GM18907 (cell line): ENCODE measurements at regions not wholly inside any gene's neighbourhood (a gene's known extent, or its start where the extent isn't known, plus 50 kb on each side); places are given as distances from the start of the nearest gene placed in this dataset.
"Not testable (repeated sequence)": the region's sequence is repeated elsewhere in the genome, so short reads cannot be mapped to it uniquely, and the experiment has no call there.

ENCODE experiments used
- ATAC-seq: cut with Tn5 transposase; IDR thresholded peaks from one replicate; pipeline ENCODE4 v1.9.1; 2021; ENCODE audit warnings: mild to moderate bottlenecking, moderate library complexity; ENCODE audit not compliant: unreplicated experiment

DNA sequence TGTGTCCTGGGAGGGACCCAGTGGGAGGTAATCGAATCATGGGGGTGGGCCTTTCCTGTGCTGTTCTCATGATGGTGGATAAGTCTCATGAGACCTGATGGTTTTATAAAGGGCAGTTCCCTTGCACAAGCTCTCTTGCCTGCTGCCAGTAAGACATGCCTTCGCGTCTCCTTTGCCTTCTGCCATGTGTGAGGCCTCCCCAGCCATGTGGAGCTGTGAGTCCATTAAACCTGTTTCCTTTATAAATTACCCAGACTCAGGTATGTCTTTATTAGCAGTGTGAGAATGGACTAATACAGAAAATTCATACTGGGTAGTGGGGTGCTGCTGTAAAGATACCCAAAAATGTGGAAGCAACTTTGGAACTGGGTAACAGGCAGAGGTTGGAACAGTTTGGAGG lies 300.0 kb upstream of the ZFP42 start:
- not testable (repeated sequence) for ATAC-seq

DNA sequence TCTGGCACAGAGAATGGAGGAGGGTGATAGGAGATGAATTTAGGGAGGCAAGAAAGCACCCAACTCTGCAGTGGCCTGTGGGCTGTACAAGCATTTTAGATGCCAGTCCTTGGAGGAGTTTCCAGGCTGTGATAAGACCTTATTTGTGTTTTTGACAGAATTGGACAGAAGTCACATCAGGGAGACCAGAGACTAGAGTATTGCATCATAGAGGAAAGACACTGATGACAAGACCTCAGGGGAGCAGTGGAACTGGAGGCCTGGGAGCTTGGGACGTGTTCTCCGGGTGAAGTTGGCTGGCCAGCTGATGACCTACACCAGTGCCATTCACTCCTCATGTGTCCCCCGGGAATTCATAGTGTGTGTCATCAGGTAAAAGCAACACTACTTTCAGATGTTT lies 284.0 kb upstream of the ZFP42 start:
- ATAC-seq = no peak

DNA sequence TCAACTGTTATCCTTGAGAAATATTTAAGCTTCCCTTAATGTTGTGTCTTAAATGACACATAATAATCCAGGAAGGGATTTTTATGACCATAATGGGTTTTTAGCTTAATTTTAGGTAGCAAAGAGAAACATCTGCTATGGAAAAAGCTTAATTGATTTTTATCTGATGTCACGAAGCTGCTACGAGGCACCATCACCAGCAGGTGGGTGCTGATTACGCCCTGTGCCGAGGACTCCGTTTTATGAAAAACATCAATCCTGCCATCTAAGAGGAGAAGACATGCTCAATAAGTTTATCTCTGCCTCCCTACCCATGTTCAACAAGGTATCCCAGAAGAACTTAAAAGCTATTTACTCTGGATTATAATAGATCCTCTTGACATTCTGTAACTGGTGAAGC lies 280.6 kb upstream of the ZFP42 start:
- no peak for ATAC-seq

DNA sequence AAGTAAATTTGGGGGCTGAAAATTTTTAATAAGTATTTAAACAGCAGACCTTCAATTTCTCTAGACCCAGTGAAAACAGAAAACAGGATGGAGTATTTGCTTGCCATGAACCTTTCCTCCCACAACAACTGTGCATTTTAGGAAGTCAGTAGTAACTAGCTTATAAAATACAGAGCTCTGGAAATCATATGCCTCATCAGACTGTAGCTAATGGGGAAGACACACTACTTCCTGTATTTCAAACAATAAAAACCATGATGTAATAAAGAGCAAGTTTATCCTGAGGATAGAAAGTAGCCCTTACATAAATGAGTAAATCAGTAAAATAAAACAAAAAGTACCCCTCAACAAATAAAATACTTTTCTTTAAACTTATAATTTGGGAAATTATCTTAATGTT lies 280.1 kb upstream of the ZFP42 start:
- no peak for ATAC-seq

DNA sequence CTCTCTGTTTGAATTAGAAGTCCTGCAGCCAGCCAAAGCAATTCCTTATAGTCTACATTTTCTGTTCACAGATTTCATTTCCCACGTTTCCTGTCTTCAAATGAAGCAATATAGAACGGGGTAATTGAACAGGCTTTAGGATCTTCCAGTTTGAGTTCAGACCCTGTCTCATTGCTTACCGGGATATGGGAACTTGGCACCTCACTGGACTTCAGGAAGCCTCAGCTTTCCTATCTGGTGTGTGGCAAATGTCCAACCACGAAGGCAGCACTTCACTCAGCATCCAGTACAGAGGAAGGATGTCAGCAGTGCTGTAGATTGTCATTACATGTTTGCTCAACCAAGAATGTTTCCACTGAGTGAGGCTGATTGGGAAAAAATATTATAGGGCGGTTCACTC lies 271.1 kb upstream of the ZFP42 start:
- ATAC-seq = no peak

DNA sequence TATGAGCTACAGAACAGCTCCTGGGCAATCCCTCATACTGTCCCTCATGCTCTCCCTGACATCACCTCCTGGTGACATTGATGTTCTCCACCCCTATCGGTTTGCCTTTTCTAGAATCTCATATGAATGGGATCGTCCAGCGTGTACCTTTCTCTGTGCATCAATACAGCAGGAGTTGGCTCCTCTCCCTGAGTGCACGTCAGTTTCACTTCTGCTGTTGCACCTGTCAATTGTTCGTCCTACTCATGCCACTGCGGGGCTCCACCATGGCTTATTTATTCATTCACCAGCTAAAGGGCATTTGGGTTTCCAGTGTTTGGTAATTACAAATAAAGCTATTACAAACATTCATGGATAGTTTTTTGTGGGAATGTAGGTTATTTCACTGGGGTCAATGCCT lies 269.1 kb upstream of the ZFP42 start:
- no peak for ATAC-seq

DNA sequence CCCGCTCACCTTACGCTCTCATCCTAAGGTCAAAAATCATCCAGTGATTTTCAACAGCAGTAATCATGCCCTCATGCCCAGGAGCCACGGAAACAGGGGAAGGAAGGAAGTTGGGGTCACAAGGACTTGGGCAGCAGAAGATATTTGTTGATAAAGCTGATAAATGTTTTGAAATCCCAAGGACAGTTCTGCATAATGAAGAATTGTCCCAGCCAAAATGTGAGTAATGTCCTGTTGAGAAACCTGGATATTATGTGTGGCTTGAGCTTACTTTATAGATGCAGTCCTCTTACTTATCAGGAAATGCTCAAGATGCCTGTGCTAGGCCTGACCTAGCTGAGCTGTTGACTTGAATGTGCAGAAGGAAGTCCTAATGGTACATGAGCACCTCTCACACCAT lies 263.0 kb upstream of the ZFP42 start:
- ATAC-seq = no peak

DNA sequence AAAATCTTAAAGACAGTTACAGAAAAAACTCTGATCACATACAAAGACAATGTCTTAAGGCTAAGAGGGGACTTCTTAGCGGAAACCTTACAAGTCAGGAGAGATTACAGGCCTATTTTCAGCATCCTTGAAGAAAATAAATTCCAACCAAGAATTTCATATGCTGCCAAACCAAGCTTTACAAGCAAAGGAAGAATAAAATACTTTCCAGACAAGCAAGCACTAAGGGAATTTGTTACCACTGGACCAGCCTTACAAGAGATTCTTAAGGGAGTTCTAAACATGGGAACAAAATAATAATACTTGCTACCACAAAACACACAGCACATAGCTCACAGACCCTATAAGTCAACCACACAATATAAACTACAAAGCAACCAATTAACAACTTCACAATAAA lies 255.8 kb upstream of the ZFP42 start:
- ATAC-seq = no peak

DNA sequence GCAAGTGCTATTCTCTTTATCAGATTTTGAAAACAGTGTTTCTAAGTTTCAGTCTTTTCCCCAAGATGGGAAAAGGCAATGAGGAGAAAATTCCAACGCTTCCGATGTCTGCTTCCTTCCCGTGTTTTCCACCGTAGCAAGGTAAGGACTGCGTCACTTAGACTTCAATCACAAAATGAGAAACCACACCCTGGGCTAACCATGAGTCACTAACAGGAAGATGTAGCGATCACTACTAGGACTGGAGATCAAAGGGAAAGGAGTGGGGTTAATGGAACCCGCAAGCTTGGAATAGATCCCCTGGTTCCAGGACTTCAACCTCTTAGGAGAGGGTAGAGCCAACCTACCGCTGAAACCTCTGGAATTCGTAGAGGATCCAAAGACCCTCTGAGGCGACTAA lies 250.7 kb upstream of the ZFP42 start:
- no peak for ATAC-seq

DNA sequence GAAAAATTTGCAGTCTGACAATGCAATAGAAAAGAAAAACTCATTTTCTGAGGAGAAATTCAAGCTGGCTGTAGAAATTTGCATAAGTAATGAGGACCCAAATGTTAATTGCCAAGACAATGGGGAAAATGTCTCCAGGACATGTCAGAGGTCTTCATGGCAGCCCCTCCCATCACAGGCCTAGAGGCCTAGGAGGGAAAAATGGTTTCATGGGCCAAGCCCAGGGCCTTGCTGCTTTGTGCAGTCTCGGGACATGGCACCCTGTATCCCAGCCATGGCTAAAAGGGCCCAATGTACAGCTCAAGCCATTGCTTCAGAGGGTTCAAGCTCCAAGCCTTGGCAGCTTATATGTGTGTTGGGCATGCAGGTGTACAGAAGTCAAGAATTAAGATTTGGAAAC lies 244.9 kb upstream of the ZFP42 start:
- ATAC-seq = not testable (repeated sequence)

DNA sequence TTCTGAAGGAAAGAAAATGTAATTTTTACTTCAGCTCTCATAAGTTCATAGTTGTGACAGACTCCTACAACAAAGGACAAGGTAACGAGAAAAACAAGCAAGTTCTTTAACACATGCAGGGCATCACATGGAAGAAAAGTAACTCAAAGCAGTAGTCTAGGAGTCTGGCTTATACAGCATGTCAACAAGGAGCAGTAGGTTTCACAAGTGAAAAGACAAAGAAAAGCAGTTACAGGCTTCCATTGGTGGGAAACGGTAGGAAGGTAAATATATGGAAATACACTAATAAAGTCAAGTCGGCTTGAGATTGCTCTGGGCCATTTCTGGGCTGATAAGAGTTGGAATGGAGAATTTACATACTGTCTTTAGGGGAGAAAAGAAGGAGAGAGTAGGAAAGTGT lies 228.4 kb upstream of the ZFP42 start:
- ATAC-seq = no peak

DNA sequence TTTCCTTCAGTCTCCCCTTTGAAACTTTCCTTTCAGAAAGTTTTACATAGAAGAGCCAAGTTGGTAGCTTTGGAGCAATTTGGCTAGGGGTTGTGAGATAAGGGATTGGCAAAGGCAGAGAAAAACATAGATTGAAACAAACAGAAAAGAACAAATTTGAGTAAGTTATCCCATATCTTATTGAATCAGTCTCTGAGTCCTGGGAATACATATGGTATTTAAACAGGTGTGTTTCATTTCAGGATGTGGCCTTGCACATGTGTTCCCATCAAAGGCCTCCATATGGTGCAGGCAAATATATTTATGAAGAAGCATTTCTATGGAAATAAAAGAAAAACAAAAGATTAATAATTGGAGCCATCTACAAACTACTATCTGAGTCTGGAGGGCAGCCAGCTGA lies 227.9 kb upstream of the ZFP42 start:
- ATAC-seq = no peak

DNA sequence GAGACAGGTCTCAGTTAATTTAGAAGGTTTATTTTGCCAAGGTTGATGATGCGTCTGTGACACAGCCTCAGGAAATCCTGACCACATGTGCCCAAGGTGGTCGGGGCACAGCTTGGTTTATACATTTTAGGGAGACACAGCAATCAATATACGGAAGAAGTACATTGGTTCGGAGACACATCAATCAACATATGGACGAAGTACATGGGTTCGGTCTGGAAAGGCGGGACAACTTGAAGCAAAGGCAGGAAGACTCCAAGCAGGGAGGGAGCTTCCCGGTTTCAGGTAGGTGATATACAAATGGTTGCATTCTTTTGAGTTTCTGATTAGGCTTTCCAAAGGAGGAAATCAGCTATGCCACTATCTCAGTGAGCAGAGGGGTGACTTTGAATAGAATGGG lies 225.2 kb upstream of the ZFP42 start:
- no peak for ATAC-seq

DNA sequence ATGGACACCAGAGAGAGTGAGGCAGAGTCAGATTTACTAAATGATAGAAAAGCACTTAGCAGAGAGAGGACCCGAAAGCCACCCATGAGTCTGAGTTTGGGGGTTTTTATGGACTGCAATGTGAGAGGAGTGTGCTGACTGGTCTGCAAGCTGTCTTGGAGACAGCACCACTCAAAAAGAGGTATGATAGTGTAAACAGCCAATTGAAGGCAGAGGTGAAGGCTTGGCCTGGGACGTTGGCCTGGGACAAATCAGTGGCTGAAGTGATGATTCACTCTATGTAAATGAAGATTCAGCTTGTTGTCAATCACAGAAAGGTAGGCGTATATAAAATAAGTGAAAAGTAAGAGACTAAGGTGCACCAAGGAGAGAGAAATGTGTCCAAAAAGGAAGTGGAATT lies 217.6 kb upstream of the ZFP42 start:
- ATAC-seq = no peak

DNA sequence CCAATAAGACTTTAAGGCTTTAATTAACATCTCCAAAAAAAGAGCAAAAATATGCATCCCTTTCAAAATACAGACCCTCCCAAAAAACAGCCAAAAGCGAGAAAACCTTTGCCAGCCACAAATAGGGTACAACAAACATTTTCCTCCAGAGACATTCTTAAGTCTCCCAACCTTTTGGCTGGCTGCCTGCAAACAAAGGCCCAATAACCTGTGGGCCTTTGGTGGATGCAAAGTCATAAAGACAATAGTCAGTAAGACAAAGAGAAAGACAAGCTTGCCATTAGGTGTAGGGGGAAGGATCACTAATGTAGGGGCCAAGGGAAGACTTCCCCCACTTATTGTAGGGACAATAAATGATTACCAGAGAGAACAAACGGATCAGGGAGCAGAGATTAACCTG lies 215.5 kb upstream of the ZFP42 start:
- no peak for ATAC-seq

DNA sequence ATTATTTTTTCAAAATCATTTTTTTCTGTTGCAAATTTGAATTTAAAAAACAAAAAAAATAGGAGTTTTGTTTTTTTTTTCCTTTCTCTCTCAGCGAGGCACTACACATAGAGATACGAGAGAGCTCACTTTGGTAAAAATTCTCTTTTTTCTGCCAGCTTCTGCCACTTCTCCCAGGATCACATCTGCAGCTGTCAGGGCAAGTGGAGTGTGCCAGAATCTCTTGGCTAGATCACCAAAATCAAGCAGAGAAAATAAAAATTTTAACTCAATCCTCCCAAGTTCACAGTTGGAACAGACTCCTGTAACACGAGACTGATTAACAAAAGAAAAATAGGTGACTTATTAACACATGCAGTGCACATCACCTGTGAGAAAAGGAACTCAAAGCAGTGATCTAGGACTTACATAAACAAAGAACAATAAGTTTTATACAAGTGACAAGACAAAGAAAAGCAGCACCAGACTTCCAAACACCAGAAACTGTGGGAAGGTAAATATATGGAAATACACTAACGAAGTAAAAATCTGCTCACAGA lies 213.2 kb upstream of the ZFP42 start:
- no peak for ATAC-seq

DNA sequence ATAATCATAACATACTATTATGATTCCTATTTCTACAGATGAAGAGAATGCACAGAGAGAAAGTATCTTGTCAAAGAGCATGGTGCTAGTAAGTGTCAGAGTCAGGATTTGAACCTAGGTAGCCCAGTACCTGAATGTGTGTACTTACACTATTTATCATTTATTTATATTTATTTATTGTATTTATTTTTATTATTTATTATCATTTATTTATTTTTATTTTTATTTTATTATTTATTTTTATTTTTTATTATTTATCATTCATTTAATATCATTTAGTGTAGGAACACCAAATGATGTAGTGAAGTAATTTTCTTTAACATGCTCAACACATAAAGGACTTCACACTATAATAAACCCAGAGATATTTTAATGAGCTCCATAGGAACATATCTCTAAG lies 209.4 kb upstream of the ZFP42 start:
- ATAC-seq = no peak

DNA sequence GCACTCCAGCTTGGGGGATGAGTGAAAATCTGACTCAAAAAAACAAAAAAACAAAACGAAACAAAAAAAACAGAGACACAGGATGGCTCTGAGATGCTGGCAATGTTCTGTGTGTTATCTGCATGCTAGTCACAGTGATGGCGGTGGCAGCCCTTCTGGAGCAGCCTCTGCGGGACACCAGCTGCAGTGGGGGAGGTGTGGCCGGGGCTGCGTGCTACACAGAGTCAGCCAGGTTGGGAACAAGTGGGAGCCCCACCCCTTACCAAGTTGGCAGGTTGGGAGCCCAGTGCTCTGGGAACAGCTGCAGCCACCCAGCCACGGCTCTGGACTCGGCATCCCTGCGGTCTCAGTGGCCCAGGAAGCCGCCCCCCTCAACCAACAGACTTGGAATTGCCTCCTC lies 206.5 kb upstream of the ZFP42 start:
- no peak for ATAC-seq

DNA sequence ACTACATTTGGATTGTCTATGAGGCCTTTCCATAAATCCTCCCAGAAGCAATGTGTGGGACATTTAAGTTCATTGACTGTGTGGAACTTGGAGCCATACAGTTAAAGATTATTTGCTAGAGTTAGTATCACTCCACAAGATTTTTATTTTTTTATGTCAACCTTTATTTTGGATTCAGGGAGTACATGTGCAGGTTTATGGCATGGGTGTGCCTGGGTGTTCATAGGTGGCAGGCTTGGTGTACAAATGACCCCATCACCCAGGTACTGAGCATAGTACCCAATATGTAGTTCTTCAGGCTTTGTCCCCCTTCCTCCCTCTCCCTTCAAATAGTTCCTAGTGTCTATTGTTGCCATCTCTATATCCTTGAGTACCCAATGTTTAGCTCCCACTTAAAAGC lies 199.8 kb upstream of the ZFP42 start:
- ATAC-seq = no peak

DNA sequence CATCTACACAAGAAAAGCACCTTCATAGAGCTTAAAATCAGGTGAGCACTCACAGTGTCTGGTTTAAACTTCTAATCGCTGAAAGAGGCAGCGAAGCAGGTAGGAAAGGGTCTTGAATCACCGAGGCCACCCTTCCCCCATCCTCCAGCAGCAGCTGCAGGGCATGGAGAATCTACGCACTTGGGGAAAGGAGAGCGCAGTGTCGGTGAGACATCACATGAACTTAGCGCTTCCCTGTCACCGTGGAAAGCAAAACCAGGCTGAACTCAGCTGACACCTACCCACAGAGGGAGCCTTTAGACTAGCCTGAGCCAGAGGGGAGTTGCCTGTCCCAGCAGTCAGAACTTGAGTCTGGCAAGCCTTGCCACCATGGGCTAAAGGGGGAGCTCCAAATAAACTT lies 197.2 kb upstream of the ZFP42 start:
- no peak for ATAC-seq

DNA sequence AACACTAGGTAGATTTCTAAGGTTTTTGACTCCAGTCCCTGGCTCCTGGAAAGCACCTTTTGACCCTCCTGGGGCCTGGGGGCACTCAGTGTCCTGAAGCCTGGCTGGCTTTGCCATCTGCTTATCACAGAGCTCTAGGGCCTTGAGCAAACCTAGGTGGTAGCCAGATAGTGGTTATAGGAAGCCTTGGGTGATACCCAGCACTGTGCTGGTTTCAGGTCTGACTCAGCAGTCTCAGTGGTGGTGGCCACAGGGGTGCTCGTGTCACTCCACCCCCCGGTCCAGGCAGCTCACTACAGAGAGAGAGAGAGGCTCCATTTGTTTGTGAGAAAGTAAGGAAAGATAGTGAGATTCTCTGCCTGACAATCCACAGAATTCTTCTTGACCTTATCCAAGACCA lies 195.8 kb upstream of the ZFP42 start:
- ATAC-seq = no peak

DNA sequence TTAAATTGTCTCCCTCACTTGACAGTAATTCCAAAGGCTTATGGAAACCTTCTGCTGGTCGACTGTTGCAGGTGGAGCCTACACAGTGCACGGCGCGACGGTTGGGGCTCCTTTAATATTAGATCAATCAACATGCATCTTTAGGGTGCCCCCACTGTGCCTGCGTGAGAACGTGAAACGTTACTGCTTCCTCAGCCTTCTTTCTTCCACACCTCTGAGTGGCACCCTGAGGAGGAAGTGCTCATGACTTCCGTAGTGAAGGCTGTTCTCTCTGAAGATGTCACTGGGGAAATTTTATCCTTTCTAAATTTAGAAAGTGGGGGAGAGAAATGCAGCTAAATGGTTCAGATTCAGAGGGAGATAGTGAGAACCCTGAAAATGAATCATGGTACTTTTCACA lies 184.0 kb upstream of the ZFP42 start:
- ATAC-seq = no peak

DNA sequence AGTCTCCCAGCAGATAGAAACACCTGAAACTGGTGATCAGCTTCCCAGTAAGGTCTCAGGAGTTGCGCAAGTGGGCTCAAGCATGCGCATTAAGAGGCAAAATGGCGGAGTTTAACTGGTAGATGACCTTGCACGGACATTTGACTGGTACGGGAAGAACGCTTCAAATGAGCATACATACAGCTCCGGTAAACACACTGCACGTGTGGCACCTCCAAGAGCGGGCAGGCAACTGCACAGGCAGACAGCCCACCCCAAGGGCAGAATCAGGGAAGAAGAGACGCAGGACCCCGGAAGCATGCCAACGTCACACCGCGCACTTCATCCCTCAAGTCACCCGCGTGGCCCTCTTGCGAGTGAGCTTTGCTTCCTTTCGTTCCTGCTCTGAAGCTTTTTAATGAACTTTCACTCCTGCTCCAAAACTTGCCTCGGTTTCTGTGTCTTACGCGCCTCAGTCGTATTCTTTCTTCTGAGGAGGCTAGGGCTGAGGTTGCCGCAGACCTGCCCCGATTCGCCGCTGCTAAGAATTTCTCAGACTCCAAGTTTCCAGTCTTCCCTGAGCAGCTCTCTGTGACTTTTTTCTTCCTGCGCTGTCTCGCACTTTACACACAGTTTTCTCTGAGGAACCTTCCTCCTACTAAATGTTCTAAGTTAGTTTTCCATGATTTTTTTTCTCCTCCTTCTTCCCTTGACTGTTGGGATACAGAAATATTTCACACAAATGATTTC lies 180.7 kb upstream of the ZFP42 start:
- no peak for ATAC-seq
